ENCODE measurements at regions not wholly inside any gene's neighbourhood (a gene's known extent, or its start where the extent isn't known, plus 50 kb on each side); places are given as distances from the start of the nearest gene placed in this dataset.

DNA sequence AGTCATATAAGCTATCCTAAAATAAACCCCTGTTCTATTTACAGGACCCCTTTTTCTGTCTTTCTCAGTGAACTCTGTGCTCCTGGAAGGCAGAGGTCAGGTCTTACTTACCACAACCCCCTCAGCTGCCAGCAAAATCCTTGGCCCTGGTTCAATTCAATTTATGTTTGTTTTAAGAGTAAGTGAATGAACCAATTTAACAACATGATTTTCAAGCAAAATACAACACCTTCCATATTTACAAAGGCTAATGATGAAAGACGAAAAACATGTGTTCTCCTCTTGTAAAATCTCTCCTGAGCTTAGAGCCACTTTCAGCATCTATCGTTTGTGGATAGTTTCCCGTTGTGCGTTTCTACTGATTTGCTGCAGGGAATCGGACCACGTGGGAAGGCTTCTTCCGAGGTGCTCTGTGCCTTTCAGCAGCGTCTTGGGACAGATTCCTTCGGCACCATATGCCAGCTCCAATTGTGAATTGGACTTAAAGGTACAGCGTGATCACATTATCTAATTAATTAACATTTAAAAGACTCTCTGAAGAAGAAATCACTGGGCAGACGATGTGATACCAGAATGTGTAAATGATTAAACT, 411.7 kb downstream of the IRS2 start:
- no peaks in the 10 kb centered on the region for H4K20me1 ChIP-seq (ENCODE audit: insufficient read depth, low read length)
- H3K36me3 ChIP-seq (ENCODE audit: insufficient read depth, low read length) = no peaks in the 10 kb centered on the region
- H3K79me2 ChIP-seq (ENCODE audit: insufficient read depth, low read length) = no peaks in the 10 kb centered on the region
- H3K9me2 ChIP-seq (ENCODE audit: low read depth, low read length) = no peaks in the 10 kb centered on the region
- no peak overlapping the region for H2AFZ ChIP-seq (ENCODE audit: low read length)
- TF ChIP-seq, protein P1, sequence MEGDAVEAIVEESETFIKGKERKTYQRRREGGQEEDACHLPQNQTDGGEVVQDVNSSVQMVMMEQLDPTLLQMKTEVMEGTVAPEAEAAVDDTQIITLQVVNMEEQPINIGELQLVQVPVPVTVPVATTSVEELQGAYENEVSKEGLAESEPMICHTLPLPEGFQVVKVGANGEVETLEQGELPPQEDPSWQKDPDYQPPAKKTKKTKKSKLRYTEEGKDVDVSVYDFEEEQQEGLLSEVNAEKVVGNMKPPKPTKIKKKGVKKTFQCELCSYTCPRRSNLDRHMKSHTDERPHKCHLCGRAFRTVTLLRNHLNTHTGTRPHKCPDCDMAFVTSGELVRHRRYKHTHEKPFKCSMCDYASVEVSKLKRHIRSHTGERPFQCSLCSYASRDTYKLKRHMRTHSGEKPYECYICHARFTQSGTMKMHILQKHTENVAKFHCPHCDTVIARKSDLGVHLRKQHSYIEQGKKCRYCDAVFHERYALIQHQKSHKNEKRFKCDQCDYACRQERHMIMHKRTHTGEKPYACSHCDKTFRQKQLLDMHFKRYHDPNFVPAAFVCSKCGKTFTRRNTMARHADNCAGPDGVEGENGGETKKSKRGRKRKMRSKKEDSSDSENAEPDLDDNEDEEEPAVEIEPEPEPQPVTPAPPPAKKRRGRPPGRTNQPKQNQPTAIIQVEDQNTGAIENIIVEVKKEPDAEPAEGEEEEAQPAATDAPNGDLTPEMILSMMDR (IDR thresholded peaks at IDR 0.05; ENCODE audit: low read length) = no peak
- TF ChIP-seq EZH2 (IDR thresholded peaks at IDR 0.05; ENCODE audit: borderline replicate concordance, low read length) = no peak
- no peak overlapping the region for H3K27ac ChIP-seq (ENCODE audit: low read depth, low read length, poor library complexity, severe bottlenecking)
- H3K27me3 ChIP-seq (ENCODE audit: insufficient read depth, low read length) = 0 out of 2 replicates have a peak, but pooled peaks cover 5% of the 10 kb centered on the region
- no peak overlapping the region for H3K4me2 ChIP-seq (ENCODE audit: low read length)
- no peak overlapping the region for H3K9ac ChIP-seq (ENCODE audit: low read length)
- no peaks in the 10 kb centered on the region for H3K9me3 ChIP-seq (ENCODE audit: low read length)
- H3F3A ChIP-seq (ENCODE audit: insufficient read depth, low read length) = no peaks in the 10 kb centered on the region
- no peaks in the 10 kb centered on the region for H3K4me1 ChIP-seq (ENCODE audit: insufficient read depth, low read length, severe bottlenecking)
- no peak overlapping the region for H3K4me3 ChIP-seq (ENCODE audit: low read depth, low read length, poor library complexity, severe bottlenecking)

DNA sequence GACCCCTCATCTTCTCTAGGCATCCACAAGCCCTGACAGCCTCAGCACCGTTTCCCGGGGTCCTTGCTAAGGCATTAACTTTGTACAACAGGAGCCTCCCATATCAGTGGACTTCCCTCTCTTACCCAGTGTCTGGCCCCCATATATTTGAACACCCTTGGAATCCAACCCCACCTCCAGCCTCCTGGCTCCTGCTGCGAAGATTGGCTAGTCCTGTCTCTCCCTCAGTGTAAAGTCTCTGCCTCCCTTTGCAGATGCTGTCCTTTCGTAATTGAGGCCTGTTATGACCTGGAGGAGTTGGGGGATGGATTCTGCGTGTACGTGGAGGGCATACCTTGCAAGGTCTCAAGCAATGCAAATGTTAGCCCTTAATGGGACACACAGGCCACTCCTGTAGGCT, 413.7 kb downstream of the IRS2 start:
- Histone ChIP-seq H3K9ac (ENCODE audit: low read length) (no peak overlapping the region), H3K9me2 (ENCODE audit: low read depth, low read length) (no peaks in the 10 kb centered on the region), H3K79me2 (ENCODE audit: insufficient read depth, low read length) (no peaks in the 10 kb centered on the region), H4K20me1 (ENCODE audit: insufficient read depth, low read length) (no peaks in the 10 kb centered on the region), H2AFZ (ENCODE audit: low read length) (no peak overlapping the region), H3K4me1 (ENCODE audit: insufficient read depth, low read length, severe bottlenecking) (no peaks in the 10 kb centered on the region), H3K27me3 (ENCODE audit: insufficient read depth, low read length) (0 out of 2 replicates have a peak, but pooled peaks cover 5% of the 10 kb centered on the region), H3K36me3 (ENCODE audit: insufficient read depth, low read length) (no peaks in the 10 kb centered on the region), H3K9me3 (ENCODE audit: low read length) (no peaks in the 10 kb centered on the region), H3F3A (ENCODE audit: insufficient read depth, low read length) (no peaks in the 10 kb centered on the region), H3K4me3 (ENCODE audit: low read depth, low read length, poor library complexity, severe bottlenecking) (no peak overlapping the region), H3K4me2 (ENCODE audit: low read length) (no peak overlapping the region), H3K27ac (ENCODE audit: low read depth, low read length, poor library complexity, severe bottlenecking) (no peak overlapping the region)
- no peak for TF ChIP-seq EZH2 (IDR thresholded peaks at IDR 0.05; ENCODE audit: borderline replicate concordance, low read length)
- TF ChIP-seq, protein P1 (IDR thresholded peaks at IDR 0.05; ENCODE audit: low read length) = no peak

DNA sequence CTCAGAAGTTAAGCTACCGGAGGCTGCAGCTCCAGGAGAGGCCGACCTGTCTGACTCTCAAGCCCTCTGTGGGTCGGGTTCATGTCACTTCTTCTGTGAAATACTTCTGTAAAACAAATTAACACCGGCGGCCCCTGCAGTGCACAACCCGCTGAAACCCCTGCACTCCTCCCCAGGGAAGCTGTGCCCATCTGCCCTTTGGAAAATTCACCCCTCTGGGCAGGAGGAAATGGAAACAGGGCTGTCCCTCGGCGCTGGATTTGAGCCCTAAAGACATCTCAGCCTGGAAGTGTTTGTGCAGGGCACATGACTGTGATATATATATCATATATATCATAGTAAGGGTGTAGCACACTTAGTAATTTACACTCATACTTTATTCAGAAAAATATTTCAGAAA, 415.3 kb downstream of the IRS2 start:
- Histone ChIP-seq H3K9me2 (ENCODE audit: low read depth, low read length) (no peaks in the 10 kb centered on the region), H3F3A (ENCODE audit: insufficient read depth, low read length) (no peaks in the 10 kb centered on the region), H3K4me3 (ENCODE audit: low read depth, low read length, poor library complexity, severe bottlenecking) (no peak overlapping the region), H3K27me3 (ENCODE audit: insufficient read depth, low read length) (0 out of 2 replicates have a peak, but pooled peaks cover 5% of the 10 kb centered on the region), H3K36me3 (ENCODE audit: insufficient read depth, low read length) (no peaks in the 10 kb centered on the region), H3K27ac (ENCODE audit: low read depth, low read length, poor library complexity, severe bottlenecking) (no peak overlapping the region), H3K4me1 (ENCODE audit: insufficient read depth, low read length, severe bottlenecking) (no peaks in the 10 kb centered on the region), H3K79me2 (ENCODE audit: insufficient read depth, low read length) (no peaks in the 10 kb centered on the region), H4K20me1 (ENCODE audit: insufficient read depth, low read length) (no peaks in the 10 kb centered on the region), H3K4me2 (ENCODE audit: low read length) (no peak overlapping the region), H2AFZ (ENCODE audit: low read length) (no peak overlapping the region), H3K9me3 (ENCODE audit: low read length) (no peaks in the 10 kb centered on the region), H3K9ac (ENCODE audit: low read length) (no peak overlapping the region)
- TF ChIP-seq EZH2 (IDR thresholded peaks at IDR 0.05; ENCODE audit: borderline replicate concordance, low read length) = no peak
- TF ChIP-seq, protein P1 (IDR thresholded peaks at IDR 0.05; ENCODE audit: low read length) = no peak
